GM13977 (cell line): ENCODE measurements at regions not wholly inside any gene's neighbourhood (a gene's known extent, or its start where the extent isn't known, plus 50 kb on each side); places are given as distances from the start of the nearest gene placed in this dataset.

Experiments used
- DNase-seq: peaks from one replicate; pipeline ENCODE4 v3.0.0; 2012; ENCODE audit warnings: low spot score
- in situ Hi-C: fragments of 300-500 bp; cut with MboI; formaldehyde crosslinking; loops from one replicate; pipeline ENCODE4 v1.12.0; 2022; ENCODE audit warnings: low sequenced_read_pairs, low pct_unique_long_range_greater_than_20kb, mixed read lengths, inconsistent platforms; ENCODE audit not compliant: unreplicated experiment
- TF ChIP-seq, protein P1 (sequence below): IDR thresholded peaks from 2 replicates; pipeline ENCODE4 v1.5.1; 2012; ENCODE audit warnings: mild to moderate bottlenecking, control low read depth; ENCODE audit not compliant: insufficient read depth; ENCODE audit errors: extremely low read depth, missing control alignments

DNA sequence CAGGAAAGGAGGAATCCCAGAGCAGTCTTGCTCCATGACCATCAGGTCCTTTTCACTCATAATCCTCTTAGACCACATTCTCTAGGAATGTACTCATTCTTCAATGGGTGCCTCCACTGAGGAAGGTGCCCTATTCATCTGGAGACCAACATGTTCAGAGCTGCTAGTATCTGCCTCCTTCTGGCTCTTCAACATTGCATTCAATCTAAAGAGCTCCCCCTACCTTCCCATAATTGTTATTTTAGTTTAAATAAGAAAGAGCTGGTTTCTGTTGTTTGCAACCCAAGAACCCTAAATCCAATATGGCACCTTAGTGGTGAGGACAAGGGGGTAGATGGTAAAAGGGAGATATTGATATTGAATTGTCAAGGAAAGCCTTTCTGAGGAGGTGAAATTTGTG, 67.6 kb downstream of the SCN11A start:
- TF ChIP-seq, protein P1, sequence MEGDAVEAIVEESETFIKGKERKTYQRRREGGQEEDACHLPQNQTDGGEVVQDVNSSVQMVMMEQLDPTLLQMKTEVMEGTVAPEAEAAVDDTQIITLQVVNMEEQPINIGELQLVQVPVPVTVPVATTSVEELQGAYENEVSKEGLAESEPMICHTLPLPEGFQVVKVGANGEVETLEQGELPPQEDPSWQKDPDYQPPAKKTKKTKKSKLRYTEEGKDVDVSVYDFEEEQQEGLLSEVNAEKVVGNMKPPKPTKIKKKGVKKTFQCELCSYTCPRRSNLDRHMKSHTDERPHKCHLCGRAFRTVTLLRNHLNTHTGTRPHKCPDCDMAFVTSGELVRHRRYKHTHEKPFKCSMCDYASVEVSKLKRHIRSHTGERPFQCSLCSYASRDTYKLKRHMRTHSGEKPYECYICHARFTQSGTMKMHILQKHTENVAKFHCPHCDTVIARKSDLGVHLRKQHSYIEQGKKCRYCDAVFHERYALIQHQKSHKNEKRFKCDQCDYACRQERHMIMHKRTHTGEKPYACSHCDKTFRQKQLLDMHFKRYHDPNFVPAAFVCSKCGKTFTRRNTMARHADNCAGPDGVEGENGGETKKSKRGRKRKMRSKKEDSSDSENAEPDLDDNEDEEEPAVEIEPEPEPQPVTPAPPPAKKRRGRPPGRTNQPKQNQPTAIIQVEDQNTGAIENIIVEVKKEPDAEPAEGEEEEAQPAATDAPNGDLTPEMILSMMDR = no peak
- in situ Hi-C loops = no loop called here
- DNase-seq = no peak

DNA sequence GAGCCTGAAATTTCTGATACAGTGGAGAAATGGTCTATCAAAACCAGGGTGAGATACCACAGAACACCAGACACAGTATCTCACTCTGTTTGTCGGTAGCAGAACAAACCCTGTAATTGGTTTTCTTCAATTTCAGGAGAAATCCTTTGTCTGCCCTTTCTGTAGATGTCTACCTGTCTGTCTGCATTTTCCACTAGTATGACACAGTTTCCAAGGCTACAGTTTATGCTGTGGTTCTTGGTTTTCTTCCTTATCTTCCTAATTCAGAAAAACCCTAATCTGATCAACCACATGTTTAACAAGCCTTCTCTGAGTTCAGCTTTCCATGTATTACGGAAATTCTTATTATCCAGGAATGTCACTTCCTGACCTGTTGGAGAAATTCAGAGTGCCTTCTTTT, 70.8 kb downstream of the SCN11A start:
- DNase-seq = no peak
- TF ChIP-seq, protein P1 = no peak
- in situ Hi-C loops = no loop called here

DNA sequence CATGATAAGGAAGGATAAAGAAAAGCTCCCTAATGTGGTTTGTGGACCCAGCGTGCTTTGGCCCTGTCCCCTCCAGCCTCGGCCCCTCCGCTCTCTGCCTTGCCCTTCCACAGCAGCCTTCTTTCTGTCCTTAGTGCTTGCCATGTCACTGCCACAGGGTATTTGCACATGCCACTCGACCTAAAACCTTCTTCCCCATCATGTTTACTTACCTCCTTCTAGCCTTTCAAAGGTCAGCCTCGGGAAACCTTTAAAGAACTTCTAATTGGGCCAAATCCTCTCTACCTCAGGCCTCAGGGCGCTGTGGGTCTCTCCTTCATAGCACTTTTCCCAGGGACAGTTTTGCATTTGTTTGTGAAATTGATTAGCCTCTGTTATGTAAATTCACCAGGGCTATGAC, 73.0 kb downstream of the SCN11A start:
- no peak for DNase-seq
- in situ Hi-C loops = no loop called here
- TF ChIP-seq, protein P1 = no peak

DNA sequence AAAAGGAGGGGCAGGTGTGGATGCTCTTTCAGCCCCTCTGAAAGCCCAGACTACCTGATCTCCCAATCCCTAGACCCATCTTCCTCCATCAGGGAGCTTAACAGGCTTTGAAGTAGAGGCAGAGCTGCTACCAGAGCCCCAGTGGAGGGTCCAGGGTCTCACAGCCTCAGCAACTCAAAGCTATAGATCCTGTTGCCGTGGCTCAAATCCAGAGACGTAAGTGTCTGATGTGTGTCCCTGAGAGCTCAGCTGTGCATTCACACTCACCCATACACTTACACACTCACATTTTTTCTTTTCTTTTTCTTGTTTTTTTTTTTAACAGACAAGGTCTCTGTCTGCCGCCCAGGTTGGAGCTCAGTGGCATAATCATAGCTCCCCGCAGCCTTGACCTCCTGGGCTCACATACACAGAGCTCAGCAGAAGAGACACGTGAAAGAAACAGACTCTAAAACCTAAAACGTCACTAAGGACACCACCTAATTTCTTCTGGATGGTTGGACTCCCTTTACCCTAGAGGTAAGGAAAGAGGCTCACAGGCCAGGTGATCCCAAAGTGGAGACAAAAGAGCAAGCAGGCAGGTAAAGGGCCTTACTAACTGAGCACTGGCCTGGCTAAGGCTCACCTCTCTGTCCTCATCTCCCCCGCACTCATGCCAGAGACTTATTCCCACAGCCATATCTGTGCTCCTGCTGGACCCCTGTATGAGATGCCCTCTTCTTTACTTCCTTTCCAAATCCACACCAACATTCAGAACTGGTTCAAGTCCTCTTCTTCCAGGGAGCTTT, 80.7 kb downstream of the SCN11A start:
- in situ Hi-C loops = no loop called here
- no peak for DNase-seq
- TF ChIP-seq, protein P1 = no peak

DNA sequence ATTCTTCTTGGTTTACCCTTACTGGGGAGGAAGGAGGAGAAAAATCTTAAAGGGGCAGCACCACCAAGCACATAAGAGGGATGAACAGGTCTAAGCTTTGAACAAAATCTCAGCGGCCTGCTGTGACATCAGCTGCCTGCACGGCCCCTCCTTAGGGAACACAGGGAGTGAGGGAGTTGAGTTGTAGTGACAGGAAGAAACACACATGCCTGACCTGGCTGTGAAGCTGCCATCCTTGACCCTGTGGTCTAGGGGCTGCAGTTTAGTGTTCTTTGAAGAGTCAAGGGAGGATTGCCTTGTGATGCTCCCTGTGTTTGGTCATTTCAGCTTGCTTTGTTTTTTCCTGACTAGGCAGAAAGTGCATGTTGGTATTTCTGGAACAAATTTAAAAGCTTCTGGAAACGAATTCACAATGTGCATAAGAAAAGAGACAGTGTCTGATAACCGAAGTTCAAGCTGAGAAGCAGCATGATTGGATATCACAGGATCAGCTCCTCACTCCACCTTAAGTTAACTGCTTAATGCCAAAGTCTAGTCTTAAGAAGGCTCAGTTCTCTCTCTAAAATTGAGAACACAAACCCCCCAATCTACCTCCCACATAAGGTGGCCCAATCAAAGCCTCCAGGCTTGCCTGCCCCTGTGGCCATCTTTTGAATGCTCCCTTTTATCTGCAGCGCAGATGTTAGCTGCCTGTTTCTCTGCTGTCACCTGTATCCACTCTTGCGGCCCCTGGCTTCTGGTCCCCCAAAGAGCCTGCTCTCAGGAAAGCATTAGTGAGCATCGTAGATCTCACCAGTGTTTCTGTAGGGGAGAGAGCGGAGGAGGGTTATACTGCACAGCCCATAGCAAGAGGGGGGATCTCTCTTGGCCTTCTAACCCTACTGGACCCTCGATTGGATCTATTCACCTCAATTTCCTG, 82.2 kb downstream of the SCN11A start:
- in situ Hi-C loops = no loop called here
- TF ChIP-seq, protein P1 = no peak
- DNase-seq = no peak

DNA sequence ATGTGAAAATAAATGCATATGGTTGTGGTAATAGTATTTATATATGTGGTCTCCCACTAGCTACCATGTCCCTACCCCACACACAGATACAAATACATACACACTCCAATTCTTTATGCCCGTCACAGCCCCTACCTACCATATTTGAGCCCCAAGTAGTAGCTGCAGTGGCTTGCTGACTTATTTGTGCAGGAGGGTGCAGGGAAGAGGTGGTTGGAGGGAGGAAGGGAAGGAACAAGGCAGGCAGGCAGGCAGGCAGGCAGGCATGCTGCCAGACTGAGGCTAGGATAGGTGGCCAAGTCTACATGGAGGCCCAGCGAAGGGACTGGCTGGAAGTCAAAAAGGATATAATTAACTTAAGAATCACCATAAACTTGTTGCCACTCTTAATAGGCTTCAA, 82.9 kb downstream of the SCN11A start:
- in situ Hi-C loops = no loop called here
- TF ChIP-seq, protein P1 = no peak

More for the DNA sequence above, 82.9 kb downstream of the SCN11A start:
- DNase-seq = no peak
